ENCODE measurements at regions not wholly inside any gene's neighbourhood (a gene's known extent, or its start where the extent isn't known, plus 50 kb on each side); places are given as distances from the start of the nearest gene placed in this dataset.
"Not testable (repeated sequence)": the region's sequence is repeated elsewhere in the genome, so short reads cannot be mapped to it uniquely, and the experiment has no call there.

GRCh38 chr6:48511378-48511777 is 400.4 kb upstream of the PTCHD4 start:
- CTCF ChIA-PET: no interaction called here
- Histone ChIP-seq H3K9me2 (ENCODE audit: insufficient read depth) (no peaks in the 10 kb centered on the region), H3K36me3 (ENCODE audit: control insufficient read depth in 1 of 2, insufficient read depth in 2 of 2, low read length in 2 of 2) (no peaks in the 10 kb centered on the region), H3K9me3 (ENCODE audit: control insufficient read depth in 1 of 2, insufficient read depth in 1 of 2, low read depth in 1 of 2, low read length in 2 of 2) (no peaks in the 10 kb centered on the region), H3K9ac (ENCODE audit: low read length) (no peak overlapping the region), H3K4me3 (replicated peaks in 1 of 2; ENCODE audit: low read depth in 1 of 2, low read length in 2 of 2) (no peak overlapping the region), H3K27ac (ENCODE audit: low read depth, low read length) (no peak overlapping the region), H3K27me3 (ENCODE audit: insufficient read depth, low read length) (no peaks in the 10 kb centered on the region), H2AFZ (ENCODE audit: low read depth, low read length, poor library complexity, severe bottlenecking) (no peak overlapping the region), H3K4me1 (ENCODE audit: control insufficient read depth in 1 of 2, insufficient read depth in 2 of 2, low read length in 2 of 2) (no peaks in the 10 kb centered on the region), H4K20me1 (ENCODE audit: insufficient read depth) (no peaks in the 10 kb centered on the region), H3K79me2 (ENCODE audit: insufficient read depth, low read length) (no peaks in the 10 kb centered on the region), H3K4me2 (ENCODE audit: low read length) (no peak overlapping the region)
- no peak for ATAC-seq
- intact Hi-C loops (cut with micrococcal nuclease): no loop called here
- TF ChIP-seq MAX (IDR thresholded peaks at IDR 0.05) (no peak), SRF (IDR thresholded peaks at IDR 0.05; ENCODE audit: low read depth) (no peak), JUND (IDR thresholded peaks at IDR 0.05) (no peak), EGR1 (IDR thresholded peaks at IDR 0.05; ENCODE audit: low read depth) (no peak), POLR2AphosphoS5 (IDR thresholded peaks at IDR 0.05; ENCODE audit: low read depth, low read length) (no peak), POLR2A (IDR thresholded peaks at IDR 0.05; ENCODE audit: borderline replicate concordance, extremely low read depth, insufficient read depth, insufficient read length) (no peak), FOSL1 (IDR thresholded peaks at IDR 0.05; ENCODE audit: low read depth) (no peak), ZFX (IDR thresholded peaks at IDR 0.05) (no peak), ZNF274 (IDR thresholded peaks at IDR 0.05; ENCODE audit: low read depth, low read length) (no peak), TCF7L2 (IDR thresholded peaks at IDR 0.05; ENCODE audit: borderline replicate concordance, extremely low read depth, insufficient read depth, insufficient read length) (no peak)
- DNase-seq (ENCODE audit: low read depth, low spot score): no peak
- BruUV-seq (replicated peaks): no TSS peak
- POLR2A ChIA-PET: no interaction called here
- RAD21 ChIA-PET (ENCODE audit: low non-redundant PET in 1 of 2, low total read pairs in 2 of 2, uncharacterized antibody in 2 of 2, unreplicated experiment in 2 of 2): no interaction called here

- Histone ChIP-seq H3K36me3 (ENCODE audit: control insufficient read depth in 1 of 2, insufficient read depth in 2 of 2, low read length in 2 of 2) (no peaks in the 10 kb centered on the region), H3K4me2 (ENCODE audit: low read length) (no peak overlapping the region), H3K9ac (ENCODE audit: low read length) (no peak overlapping the region), H4K20me1 (ENCODE audit: insufficient read depth) (no peaks in the 10 kb centered on the region), H3K27ac (ENCODE audit: low read depth, low read length) (no peak overlapping the region), H3K27me3 (ENCODE audit: insufficient read depth, low read length) (no peaks in the 10 kb centered on the region), H3K9me2 (ENCODE audit: insufficient read depth) (no peaks in the 10 kb centered on the region), H3K79me2 (ENCODE audit: insufficient read depth, low read length) (no peaks in the 10 kb centered on the region), H3K4me1 (ENCODE audit: control insufficient read depth in 1 of 2, insufficient read depth in 2 of 2, low read length in 2 of 2) (no peaks in the 10 kb centered on the region), H2AFZ (ENCODE audit: low read depth, low read length, poor library complexity, severe bottlenecking) (no peak overlapping the region), H3K9me3 (ENCODE audit: control insufficient read depth in 1 of 2, insufficient read depth in 1 of 2, low read depth in 1 of 2, low read length in 2 of 2) (no peaks in the 10 kb centered on the region), H3K4me3 (replicated peaks in 1 of 2; ENCODE audit: low read depth in 1 of 2, low read length in 2 of 2) (no peak overlapping the region)
- DNase-seq (ENCODE audit: low read depth, low spot score) (no peak), ATAC-seq (no peak)
- no TSS peak for BruUV-seq (replicated peaks)
- ChIA-PET CTCF (no interaction called here), POLR2A (no interaction called here), RAD21 (ENCODE audit: low non-redundant PET in 1 of 2, low total read pairs in 2 of 2, uncharacterized antibody in 2 of 2, unreplicated experiment in 2 of 2) (no interaction called here)
- intact Hi-C loops (cut with micrococcal nuclease): no loop called here
- TF ChIP-seq POLR2AphosphoS5 (IDR thresholded peaks at IDR 0.05; ENCODE audit: low read depth, low read length) (no peak), POLR2A (IDR thresholded peaks at IDR 0.05; ENCODE audit: borderline replicate concordance, extremely low read depth, insufficient read depth, insufficient read length) (no peak), YY1 (IDR thresholded peaks at IDR 0.05; ENCODE audit: extremely low read depth, insufficient replicate concordance, low read depth, low read length) (no peak), REST (IDR thresholded peaks at IDR 0.05; ENCODE audit: low read depth) (no peak), EGR1 (IDR thresholded peaks at IDR 0.05; ENCODE audit: low read depth) (no peak), ELF1 (IDR thresholded peaks at IDR 0.05; ENCODE audit: borderline replicate concordance, low read depth) (no peak)
These were observed 394.6 kb upstream of the PTCHD4 start for GRCh38 chr6:48505621-48506020.

GRCh38 chr6:48493432-48493831 is 382.4 kb upstream of the PTCHD4 start:
- H3K4me3 ChIP-seq (replicated peaks in 1 of 2; ENCODE audit: low read depth in 1 of 2, low read length in 2 of 2); H3K27me3 ChIP-seq (ENCODE audit: insufficient read depth, low read length); RAD21 ChIA-PET (ENCODE audit: low non-redundant PET in 1 of 2, low total read pairs in 2 of 2, uncharacterized antibody in 2 of 2, unreplicated experiment in 2 of 2); H3K36me3 ChIP-seq (ENCODE audit: control insufficient read depth in 1 of 2, insufficient read depth in 2 of 2, low read length in 2 of 2); BruUV-seq (replicated peaks); intact Hi-C loops (cut with micrococcal nuclease); ATAC-seq; DNase-seq (ENCODE audit: low read depth, low spot score); H2AFZ ChIP-seq (ENCODE audit: low read depth, low read length, poor library complexity, severe bottlenecking); CTCF ChIA-PET; H3K79me2 ChIP-seq (ENCODE audit: insufficient read depth, low read length); H3K4me1 ChIP-seq (ENCODE audit: control insufficient read depth in 1 of 2, insufficient read depth in 2 of 2, low read length in 2 of 2); H4K20me1 ChIP-seq (ENCODE audit: insufficient read depth); H3K4me2 ChIP-seq (ENCODE audit: low read length); H3K27ac ChIP-seq (ENCODE audit: low read depth, low read length); POLR2A ChIA-PET; H3K9me2 ChIP-seq (ENCODE audit: insufficient read depth); H3K9me3 ChIP-seq (ENCODE audit: control insufficient read depth in 1 of 2, insufficient read depth in 1 of 2, low read depth in 1 of 2, low read length in 2 of 2); H3K9ac ChIP-seq (ENCODE audit: low read length): not testable (repeated sequence)
